Gastrocnemius medialis (tissue), 4 donors: ENCODE measurements at regions not wholly inside any gene's neighbourhood (a gene's known extent, or its start where the extent isn't known, plus 50 kb on each side); places are given as distances from the start of the nearest gene placed in this dataset.

Source experiments
- POLR2A ChIP-seq, 2 donors: fragments of 450-650 bp; IDR thresholded peaks; one replicate each; pipeline ENCODE4 v1.6.1; 2017; ENCODE audit warnings: antibody characterized with exemption in 2 of 2, mild to moderate bottlenecking in 2 of 2, moderate library complexity in 2 of 2
- TF ChIP-seq, protein P1 (sequence below), 5 experiments: fragments of 450-650 bp in 3 of 5; fragments of 200-600 bp in 2 of 5; sonication (generic) in 2 of 5; IDR thresholded peaks in 4 of 5; conservative IDR thresholded peaks in 1 of 5; 1 replicate in 4 of 5; 2 replicates in 1 of 5; pipeline ENCODE4 v1.5.1; 2016 to 2019; ENCODE audit warnings: antibody characterized with exemption in 5 of 5, mild to moderate bottlenecking in 3 of 5, moderate library complexity in 3 of 5

- TF ChIP-seq, protein P1, sequence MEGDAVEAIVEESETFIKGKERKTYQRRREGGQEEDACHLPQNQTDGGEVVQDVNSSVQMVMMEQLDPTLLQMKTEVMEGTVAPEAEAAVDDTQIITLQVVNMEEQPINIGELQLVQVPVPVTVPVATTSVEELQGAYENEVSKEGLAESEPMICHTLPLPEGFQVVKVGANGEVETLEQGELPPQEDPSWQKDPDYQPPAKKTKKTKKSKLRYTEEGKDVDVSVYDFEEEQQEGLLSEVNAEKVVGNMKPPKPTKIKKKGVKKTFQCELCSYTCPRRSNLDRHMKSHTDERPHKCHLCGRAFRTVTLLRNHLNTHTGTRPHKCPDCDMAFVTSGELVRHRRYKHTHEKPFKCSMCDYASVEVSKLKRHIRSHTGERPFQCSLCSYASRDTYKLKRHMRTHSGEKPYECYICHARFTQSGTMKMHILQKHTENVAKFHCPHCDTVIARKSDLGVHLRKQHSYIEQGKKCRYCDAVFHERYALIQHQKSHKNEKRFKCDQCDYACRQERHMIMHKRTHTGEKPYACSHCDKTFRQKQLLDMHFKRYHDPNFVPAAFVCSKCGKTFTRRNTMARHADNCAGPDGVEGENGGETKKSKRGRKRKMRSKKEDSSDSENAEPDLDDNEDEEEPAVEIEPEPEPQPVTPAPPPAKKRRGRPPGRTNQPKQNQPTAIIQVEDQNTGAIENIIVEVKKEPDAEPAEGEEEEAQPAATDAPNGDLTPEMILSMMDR (IDR thresholded peaks at IDR 0.05 in 4 of 5, conservative IDR thresholded peaks at IDR 0.05 in 1 of 5) = no peak
- TF ChIP-seq POLR2A (IDR thresholded peaks at IDR 0.05) = no peak
Observed at GRCh38 chr17:79446399-79447009, 164.3 kb downstream of the RBFOX3 start.
